ENCODE measurements at regions not wholly inside any gene's neighbourhood (a gene's known extent, or its start where the extent isn't known, plus 50 kb on each side); places are given as distances from the start of the nearest gene placed in this dataset.

- TF ChIP-seq, protein P1, sequence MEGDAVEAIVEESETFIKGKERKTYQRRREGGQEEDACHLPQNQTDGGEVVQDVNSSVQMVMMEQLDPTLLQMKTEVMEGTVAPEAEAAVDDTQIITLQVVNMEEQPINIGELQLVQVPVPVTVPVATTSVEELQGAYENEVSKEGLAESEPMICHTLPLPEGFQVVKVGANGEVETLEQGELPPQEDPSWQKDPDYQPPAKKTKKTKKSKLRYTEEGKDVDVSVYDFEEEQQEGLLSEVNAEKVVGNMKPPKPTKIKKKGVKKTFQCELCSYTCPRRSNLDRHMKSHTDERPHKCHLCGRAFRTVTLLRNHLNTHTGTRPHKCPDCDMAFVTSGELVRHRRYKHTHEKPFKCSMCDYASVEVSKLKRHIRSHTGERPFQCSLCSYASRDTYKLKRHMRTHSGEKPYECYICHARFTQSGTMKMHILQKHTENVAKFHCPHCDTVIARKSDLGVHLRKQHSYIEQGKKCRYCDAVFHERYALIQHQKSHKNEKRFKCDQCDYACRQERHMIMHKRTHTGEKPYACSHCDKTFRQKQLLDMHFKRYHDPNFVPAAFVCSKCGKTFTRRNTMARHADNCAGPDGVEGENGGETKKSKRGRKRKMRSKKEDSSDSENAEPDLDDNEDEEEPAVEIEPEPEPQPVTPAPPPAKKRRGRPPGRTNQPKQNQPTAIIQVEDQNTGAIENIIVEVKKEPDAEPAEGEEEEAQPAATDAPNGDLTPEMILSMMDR (IDR thresholded peaks at IDR 0.05): no peak
- no peak for TF ChIP-seq POLR2A (IDR thresholded peaks at IDR 0.05)
These were observed 165.4 kb downstream of the KCNE4 start for GRCh38 chr2:223217373-223217772.
